GM18499 (cell line): ENCODE measurements at regions not wholly inside any gene's neighbourhood (a gene's known extent, or its start where the extent isn't known, plus 50 kb on each side); places are given as distances from the start of the nearest gene placed in this dataset.
"Not testable (repeated sequence)": the region's sequence is repeated elsewhere in the genome, so short reads cannot be mapped to it uniquely, and the experiment has no call there.

Experiments used
- ATAC-seq: cut with Tn5 transposase; IDR thresholded peaks from one replicate; pipeline ENCODE4 v1.9.1; 2021; ENCODE audit warnings: moderate number of reproducible peaks; ENCODE audit not compliant: insufficient read depth, unreplicated experiment

- ATAC-seq, result no peak
Observed at GRCh38 chr6:76612954-76613353, 540.5 kb upstream of the IMPG1 start.

DNA sequence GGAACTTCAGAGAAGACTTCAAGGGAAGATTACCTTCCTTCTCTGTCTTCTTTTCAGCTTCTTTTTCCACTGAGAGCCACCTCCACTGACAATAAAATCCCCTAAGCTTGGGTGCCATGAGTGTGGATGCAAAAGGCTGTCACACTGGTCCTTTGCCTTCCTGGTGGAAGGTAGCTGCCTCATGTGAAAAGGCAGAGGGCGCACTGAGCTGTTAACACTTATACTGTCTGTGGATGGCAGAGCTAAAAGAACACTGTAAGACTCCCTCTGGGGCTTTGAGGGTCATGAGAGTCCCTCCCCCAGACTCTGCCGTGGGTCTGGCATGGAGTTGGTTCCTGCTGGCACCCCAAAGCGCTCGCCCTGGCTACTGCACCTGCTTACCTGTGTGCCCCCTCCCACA is 536.7 kb upstream of the IMPG1 start:
- no peak for ATAC-seq

- ATAC-seq, result no peak
Observed at GRCh38 chr6:76594109-76594508, 521.6 kb upstream of the IMPG1 start.

GRCh38 chr6:76593668-76594067 is 521.2 kb upstream of the IMPG1 start:
- no peak for ATAC-seq

- ATAC-seq, result no peak
Observed at GRCh38 chr6:76592566-76592965, 520.1 kb upstream of the IMPG1 start.

GRCh38 chr6:76587271-76587670 is 514.8 kb upstream of the IMPG1 start:
- no peak for ATAC-seq

- ATAC-seq, result no peak
Observed at GRCh38 chr6:76584121-76584520, 511.7 kb upstream of the IMPG1 start.

DNA sequence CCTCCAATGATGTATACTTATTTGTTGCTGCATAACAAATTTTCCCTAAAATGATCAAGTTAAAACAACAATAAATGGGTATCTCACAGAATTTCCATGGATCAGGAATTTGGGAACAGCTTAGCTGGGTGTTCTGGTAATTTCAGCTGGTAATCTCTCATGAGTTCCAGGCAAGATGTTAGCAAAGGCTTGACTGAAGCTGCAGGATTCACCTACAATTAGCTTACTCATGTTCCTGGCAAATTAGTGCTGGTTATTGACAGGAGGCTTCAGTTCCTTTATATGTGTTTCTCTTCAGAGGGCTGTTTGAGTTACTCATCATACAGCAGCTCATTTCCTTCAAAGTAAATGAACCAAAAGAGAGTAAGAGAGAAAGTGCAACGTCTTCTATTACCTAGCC is 506.3 kb upstream of the IMPG1 start:
- ATAC-seq, result no peak

GRCh38 chr6:76574746-76575145 is 502.3 kb upstream of the IMPG1 start:
- ATAC-seq, result no peak

DNA sequence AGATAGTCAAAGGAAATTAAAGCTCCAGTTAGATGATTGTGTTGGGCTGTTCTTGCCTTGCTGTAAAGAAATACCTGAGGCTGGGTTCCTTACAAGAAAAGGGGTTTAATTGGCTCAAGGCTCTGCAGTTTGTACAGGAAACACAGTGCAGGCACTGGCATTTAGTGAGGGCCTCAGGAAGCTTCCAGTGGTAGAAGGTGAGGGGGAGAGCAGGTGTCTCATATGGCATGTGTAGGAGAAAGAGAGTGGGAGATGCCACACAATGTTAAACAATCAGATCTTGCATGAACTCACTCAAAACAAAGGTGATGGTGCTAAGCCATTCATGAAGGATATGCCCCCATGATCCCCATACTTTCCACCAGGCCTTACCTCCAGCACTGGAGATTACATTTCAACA is 493.5 kb upstream of the IMPG1 start:
- ATAC-seq, result no peak

DNA sequence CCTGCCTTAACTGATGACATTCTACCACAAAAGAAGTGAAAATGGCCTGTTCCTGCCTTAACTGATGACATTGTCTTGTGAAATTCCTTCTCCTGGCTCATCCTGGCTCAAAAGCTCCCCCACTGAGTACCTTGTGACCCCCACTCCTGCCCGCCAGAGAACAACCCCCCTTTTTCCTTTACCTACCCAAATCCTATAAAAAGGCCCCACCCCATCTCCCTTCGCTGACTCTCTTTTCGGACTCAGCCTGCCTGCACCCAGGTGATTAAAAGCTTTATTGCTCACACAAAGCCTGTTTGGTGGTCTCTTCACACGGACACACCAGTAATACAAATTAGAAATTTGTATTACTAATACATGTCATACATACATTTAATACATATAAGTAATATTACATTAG is 489.9 kb upstream of the IMPG1 start:
- ATAC-seq, result not testable (repeated sequence)

- ATAC-seq, result not testable (repeated sequence)
Observed at GRCh38 chr6:76560851-76561755, 488.6 kb upstream of the IMPG1 start.

GRCh38 chr6:76553256-76553655 is 480.8 kb upstream of the IMPG1 start:
- no peak for ATAC-seq

DNA sequence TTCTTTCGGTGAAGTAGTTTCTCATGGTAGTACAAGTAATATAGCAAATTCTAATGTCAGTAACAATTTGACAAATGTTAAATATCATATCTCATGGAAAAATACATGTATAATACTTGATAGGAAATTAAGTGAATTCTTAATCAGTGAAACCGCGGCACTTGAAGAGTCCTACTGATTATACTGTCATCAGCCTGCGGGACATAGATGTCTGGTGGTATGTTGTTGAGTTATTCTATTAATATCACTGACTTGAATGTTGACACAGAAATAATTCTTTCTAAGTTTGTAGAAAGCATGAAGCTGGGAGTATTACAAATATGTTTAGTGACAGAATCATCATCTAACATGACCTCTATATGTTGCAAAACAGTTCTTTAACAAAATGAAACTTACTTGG is 479.8 kb upstream of the IMPG1 start:
- no peak for ATAC-seq

DNA sequence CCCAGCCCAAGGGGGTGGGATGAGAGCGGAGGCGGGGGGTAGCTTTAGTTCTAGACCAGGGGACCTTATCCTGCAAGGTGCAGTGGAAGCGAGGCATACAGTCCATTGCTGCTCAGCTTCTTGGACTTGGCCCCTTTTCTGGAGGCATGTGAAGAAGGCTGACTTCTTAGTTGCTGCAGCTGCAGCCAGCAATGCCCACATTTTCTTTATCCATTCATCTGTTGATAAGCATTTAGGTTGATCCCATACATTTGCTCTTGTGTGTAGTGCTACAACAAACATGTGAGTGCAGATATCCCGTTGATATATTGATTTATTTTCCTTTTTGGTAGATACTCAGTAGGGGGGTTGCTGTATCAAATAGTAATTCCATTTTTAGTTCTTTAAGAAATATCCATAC is 461.2 kb upstream of the IMPG1 start:
- no peak for ATAC-seq

DNA sequence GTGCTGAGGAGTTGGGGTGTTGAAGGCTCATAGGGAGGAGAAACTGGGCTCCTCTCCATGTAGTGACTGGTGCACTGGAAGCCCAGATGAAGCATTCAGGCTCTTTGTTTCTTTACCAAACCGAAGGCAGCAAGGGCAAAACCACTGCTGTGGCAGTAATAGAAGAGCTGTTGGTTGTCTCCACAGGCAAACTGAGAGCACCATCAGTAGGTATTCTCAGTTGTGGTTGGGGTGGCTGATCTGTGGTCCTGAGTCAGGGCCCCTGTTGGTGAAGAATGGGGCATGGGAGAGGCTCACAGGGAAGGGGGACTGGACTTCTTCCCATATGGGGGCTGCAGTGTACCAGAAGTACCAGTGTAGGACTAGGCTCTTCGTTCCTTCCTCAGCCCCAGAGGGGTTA is 460.2 kb upstream of the IMPG1 start:
- no peak for ATAC-seq

DNA sequence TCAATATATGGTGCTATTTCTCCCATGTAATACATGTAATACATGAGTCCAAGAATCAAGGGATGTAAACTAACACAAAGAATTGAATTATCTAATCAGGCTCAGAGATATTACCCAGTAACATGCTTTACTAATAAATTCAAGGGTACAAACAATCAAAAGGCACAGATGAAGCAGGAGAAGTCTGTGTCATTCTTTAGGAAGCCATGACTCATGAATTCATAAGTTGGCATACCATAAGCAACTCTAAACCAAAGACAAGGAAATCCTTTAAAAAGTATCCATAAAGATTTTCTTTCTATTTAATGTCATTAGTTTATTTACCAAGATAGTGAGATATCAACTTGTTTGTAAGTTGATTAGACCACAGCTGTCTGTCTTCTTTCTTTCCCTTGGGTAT is 446.0 kb upstream of the IMPG1 start:
- ATAC-seq, result no peak

DNA sequence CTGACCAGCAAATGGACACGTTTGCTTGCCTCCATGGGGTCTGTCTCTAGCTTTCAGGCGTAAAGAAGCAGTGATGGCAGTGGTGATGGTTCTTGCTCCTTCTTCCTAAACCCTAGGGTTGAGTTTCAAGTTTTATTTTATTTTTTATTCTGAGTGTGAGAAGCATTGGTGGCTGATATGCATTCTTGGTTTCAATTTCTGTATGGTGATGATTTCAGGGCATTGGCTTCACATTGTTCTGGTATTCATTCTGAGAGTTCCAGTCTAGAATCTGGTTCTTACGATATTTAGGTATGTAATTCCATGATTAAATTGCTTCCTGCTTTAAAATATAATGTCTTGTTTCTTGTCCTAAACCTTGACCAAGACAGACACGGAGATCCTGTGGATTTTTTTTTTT is 444.5 kb upstream of the IMPG1 start:
- no peak for ATAC-seq

- no peak for ATAC-seq
Observed at GRCh38 chr6:76510489-76510888, 438.0 kb upstream of the IMPG1 start.

DNA sequence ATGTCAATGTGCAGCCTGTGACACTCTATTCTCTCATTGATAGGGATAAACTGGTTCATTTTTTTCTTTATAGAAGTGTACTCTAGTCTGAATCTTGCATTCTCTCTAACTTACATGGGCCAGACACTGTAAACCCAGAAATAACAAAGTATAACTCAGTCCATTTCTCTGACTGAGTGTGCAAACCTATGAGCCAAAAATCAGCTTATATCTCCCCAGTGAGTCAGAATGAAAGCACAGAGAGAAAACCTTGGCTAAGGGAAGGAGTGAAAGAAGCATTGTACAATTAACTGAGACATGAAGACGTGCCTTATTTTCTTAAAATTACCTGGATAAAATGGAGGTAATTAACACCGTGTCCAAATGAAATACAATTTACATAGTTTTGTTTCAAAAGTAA is 436.9 kb upstream of the IMPG1 start:
- no peak for ATAC-seq

DNA sequence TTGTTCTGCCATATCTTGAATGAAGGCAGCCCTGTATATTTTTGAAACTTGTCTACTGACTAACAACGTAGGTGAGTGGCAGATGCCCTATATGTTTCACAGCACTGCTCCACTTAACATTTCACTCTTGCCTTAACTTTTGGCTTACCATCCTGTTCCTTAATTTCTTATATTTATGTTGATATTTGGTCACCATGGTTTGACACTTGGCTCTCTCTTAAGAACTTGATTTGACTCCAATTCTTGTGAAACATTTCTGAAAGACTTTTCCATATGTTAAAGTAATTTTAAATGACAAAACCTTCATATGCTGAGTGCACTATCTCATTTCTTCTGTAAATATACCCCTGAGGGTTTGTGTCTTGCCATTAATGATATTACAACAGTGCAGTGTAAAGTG is 434.3 kb upstream of the IMPG1 start:
- no peak for ATAC-seq

GRCh38 chr6:76495909-76496308 is 423.4 kb upstream of the IMPG1 start:
- ATAC-seq, result no peak
